ENCODE measurements at regions not wholly inside any gene's neighbourhood (a gene's known extent, or its start where the extent isn't known, plus 50 kb on each side); places are given as distances from the start of the nearest gene placed in this dataset.

- no peak overlapping the region for H3K4me3 Mint-ChIP-seq
- H3K27ac Mint-ChIP-seq = no peak overlapping the region
- H3K27me3 ChIP-seq (ENCODE audit: control insufficient read depth, insufficient read depth, low read length) = no peaks in the 10 kb centered on the region
- H3K27ac ChIP-seq (ENCODE audit: low read length) = no peak overlapping the region
- 21% methylated on average over 2 of the region's 3 CpGs for WGBS (ENCODE audit: insufficient coverage)
- no peaks in the 10 kb centered on the region for H3K9me3 ChIP-seq (ENCODE audit: control insufficient read depth, insufficient read depth, low read length)
- no peak for DNase-seq
- no peaks in the 10 kb centered on the region for H3K36me3 Mint-ChIP-seq
- no peaks in the 10 kb centered on the region for H3K4me1 Mint-ChIP-seq
- H3K4me3 ChIP-seq (ENCODE audit: low read length) = no peak overlapping the region
- peaks cover 15 to 19% of the 10 kb centered on the region in 2 donors for H3K9me3 Mint-ChIP-seq
- no peak for ATAC-seq
- intact Hi-C loops (cut with micrococcal nuclease) = no loop called here
- TF ChIP-seq, protein P1, sequence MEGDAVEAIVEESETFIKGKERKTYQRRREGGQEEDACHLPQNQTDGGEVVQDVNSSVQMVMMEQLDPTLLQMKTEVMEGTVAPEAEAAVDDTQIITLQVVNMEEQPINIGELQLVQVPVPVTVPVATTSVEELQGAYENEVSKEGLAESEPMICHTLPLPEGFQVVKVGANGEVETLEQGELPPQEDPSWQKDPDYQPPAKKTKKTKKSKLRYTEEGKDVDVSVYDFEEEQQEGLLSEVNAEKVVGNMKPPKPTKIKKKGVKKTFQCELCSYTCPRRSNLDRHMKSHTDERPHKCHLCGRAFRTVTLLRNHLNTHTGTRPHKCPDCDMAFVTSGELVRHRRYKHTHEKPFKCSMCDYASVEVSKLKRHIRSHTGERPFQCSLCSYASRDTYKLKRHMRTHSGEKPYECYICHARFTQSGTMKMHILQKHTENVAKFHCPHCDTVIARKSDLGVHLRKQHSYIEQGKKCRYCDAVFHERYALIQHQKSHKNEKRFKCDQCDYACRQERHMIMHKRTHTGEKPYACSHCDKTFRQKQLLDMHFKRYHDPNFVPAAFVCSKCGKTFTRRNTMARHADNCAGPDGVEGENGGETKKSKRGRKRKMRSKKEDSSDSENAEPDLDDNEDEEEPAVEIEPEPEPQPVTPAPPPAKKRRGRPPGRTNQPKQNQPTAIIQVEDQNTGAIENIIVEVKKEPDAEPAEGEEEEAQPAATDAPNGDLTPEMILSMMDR (IDR thresholded peaks at IDR 0.05) = no peak
- no peaks in the 10 kb centered on the region for H3K4me1 ChIP-seq (ENCODE audit: control insufficient read depth, insufficient read depth, low read length)
- no peaks in the 10 kb centered on the region for H3K36me3 ChIP-seq (ENCODE audit: control insufficient read depth, insufficient read depth, low read length)
- no peaks in the 10 kb centered on the region for H3K27me3 Mint-ChIP-seq (ENCODE audit: low read depth in 2 of 2)
Observed at GRCh38 chr16:63602206-63602927, 1519.5 kb downstream of the CDH11 start.

DNA sequence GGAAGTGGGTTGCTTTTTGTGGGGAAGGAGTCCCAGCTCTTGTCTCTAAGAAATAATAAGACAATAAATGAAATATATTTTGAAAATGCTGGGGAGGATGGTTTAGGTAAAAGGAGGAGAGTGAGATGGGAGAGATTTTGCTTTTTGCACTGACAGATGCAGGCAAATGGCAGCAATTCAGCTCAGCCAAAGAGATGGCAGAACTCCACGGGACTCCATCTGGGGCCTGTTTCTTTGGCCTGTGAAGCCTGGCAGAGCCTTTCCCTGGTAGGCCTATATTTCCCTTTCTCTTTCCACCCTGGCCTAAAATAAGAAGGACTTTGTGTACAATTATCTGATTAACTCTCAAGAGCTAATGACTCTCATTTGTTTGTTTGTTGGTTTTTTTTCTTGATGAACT is 1525.1 kb downstream of the CDH11 start:
- DNase-seq = no peak
- no peaks in the 10 kb centered on the region for H3K36me3 ChIP-seq (ENCODE audit: control insufficient read depth, insufficient read depth, low read length)
- Mint-ChIP-seq H3K27me3 (ENCODE audit: low read depth in 2 of 2) (no peaks in the 10 kb centered on the region), H3K4me1 (no peaks in the 10 kb centered on the region), H3K36me3 (no peaks in the 10 kb centered on the region), H3K9me3 (peaks cover 6 to 13% of the 10 kb centered on the region in 2 donors), H3K4me3 (no peak overlapping the region), H3K27ac (no peak overlapping the region)
- H3K27me3 ChIP-seq (ENCODE audit: control insufficient read depth, insufficient read depth, low read length) = no peaks in the 10 kb centered on the region
- TF ChIP-seq, protein P1 (IDR thresholded peaks at IDR 0.05) = no peak
- H3K27ac ChIP-seq (ENCODE audit: low read length) = no peak overlapping the region
- H3K4me1 ChIP-seq (ENCODE audit: control insufficient read depth, insufficient read depth, low read length) = no peaks in the 10 kb centered on the region
- H3K4me3 ChIP-seq (ENCODE audit: low read length) = no peak overlapping the region
- H3K9me3 ChIP-seq (ENCODE audit: control insufficient read depth, insufficient read depth, low read length) = no peaks in the 10 kb centered on the region
- intact Hi-C loops (cut with micrococcal nuclease) = no loop called here
- 55% methylated on average over 1 of the region's 1 CpG for WGBS (ENCODE audit: insufficient coverage)
- no peak for ATAC-seq

- DNase-seq (no peak), ATAC-seq (no peak)
- peaks cover 10% of the 10 kb centered on the region for H3K36me3 Mint-ChIP-seq
- TF ChIP-seq, protein P1 (IDR thresholded peaks at IDR 0.05) = no peak
- H3K27ac Mint-ChIP-seq = no peak overlapping the region
- H3K36me3 ChIP-seq (ENCODE audit: control insufficient read depth, insufficient read depth, low read length) = no peaks in the 10 kb centered on the region
- WGBS (ENCODE audit: insufficient coverage) = 80% methylated on average over 1 of the region's 3 CpGs
- no peak overlapping the region for H3K27ac ChIP-seq (ENCODE audit: low read length)
- intact Hi-C loops (cut with micrococcal nuclease) = no loop called here
- no peaks in the 10 kb centered on the region for H3K27me3 ChIP-seq (ENCODE audit: control insufficient read depth, insufficient read depth, low read length)
- H3K9me3 Mint-ChIP-seq = peaks cover 8 to 10% of the 10 kb centered on the region in 2 donors
- H3K9me3 ChIP-seq (ENCODE audit: control insufficient read depth, insufficient read depth, low read length) = no peaks in the 10 kb centered on the region
- no peak overlapping the region for H3K4me3 ChIP-seq (ENCODE audit: low read length)
- no peaks in the 10 kb centered on the region for H3K4me1 ChIP-seq (ENCODE audit: control insufficient read depth, insufficient read depth, low read length)
- no peaks in the 10 kb centered on the region for H3K27me3 Mint-ChIP-seq (ENCODE audit: low read depth in 2 of 2)
- H3K4me1 Mint-ChIP-seq = no peaks in the 10 kb centered on the region
- H3K4me3 Mint-ChIP-seq = no peak overlapping the region
Observed at GRCh38 chr16:63592852-63593251, 1529.0 kb downstream of the CDH11 start.

GRCh38 chr16:63581570-63581969 is 1540.3 kb downstream of the CDH11 start:
- Mint-ChIP-seq H3K27me3 (ENCODE audit: low read depth in 2 of 2) (no peaks in the 10 kb centered on the region), H3K36me3 (no peaks in the 10 kb centered on the region), H3K9me3 (peaks cover 12 to 16% of the 10 kb centered on the region in 2 donors), H3K27ac (no peak overlapping the region), H3K4me3 (no peak overlapping the region), H3K4me1 (no peaks in the 10 kb centered on the region)
- Histone ChIP-seq H3K4me1 (ENCODE audit: control insufficient read depth, insufficient read depth, low read length) (no peaks in the 10 kb centered on the region), H3K27ac (ENCODE audit: low read length) (no peak overlapping the region), H3K27me3 (ENCODE audit: control insufficient read depth, insufficient read depth, low read length) (no peaks in the 10 kb centered on the region), H3K36me3 (ENCODE audit: control insufficient read depth, insufficient read depth, low read length) (no peaks in the 10 kb centered on the region), H3K4me3 (ENCODE audit: low read length) (no peak overlapping the region), H3K9me3 (ENCODE audit: control insufficient read depth, insufficient read depth, low read length) (no peaks in the 10 kb centered on the region)
- ATAC-seq (no peak), DNase-seq (no peak)
- intact Hi-C loops (cut with micrococcal nuclease) = no loop called here
- WGBS (ENCODE audit: insufficient coverage) = 74% methylated on average over 5 of the region's 5 CpGs
- TF ChIP-seq, protein P1 (IDR thresholded peaks at IDR 0.05) = no peak

All from natural killer cell (primary cell).